ENCODE measurements at regions not wholly inside any gene's neighbourhood (a gene's known extent, or its start where the extent isn't known, plus 50 kb on each side); places are given as distances from the start of the nearest gene placed in this dataset.

DNA sequence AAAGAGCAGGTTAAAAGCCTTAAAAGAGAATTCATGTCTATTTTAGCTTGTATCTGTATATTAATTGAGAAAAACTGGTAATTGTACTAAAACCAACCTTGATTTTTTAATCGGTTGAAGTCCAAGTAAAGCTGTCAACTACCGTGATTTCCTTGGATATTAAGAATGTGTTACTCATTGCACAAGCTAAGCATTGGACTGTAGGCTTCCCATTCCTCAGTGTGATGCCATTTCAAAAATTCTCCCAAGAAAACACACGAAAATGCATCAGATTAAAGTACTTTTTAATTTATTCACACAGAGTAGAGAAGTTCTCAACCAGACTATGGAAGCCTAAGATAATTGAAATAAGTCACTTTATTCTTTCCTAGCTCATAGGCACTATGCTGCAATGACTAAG is 761.4 kb upstream of the TYRP1 start:
- DNase-seq: no peak

DNA sequence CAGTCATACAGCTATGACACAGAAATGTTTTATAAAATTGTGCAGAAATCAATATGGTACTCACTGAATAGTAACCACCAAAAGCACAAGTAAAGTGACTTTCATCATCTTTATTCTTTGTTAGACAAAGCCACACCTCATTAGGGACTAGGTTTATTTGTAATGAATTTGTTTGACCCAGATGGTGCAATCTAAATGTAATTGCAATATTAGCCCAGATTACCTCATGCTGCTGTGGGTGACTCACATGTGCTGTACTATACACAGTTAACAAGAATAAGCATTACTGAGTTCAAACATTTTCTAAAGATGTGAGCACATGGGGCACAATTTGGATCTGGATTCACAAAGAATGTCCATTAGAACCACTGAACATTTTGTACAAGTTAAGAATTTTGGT is 759.3 kb upstream of the TYRP1 start:
- DNase-seq: no peak

DNA sequence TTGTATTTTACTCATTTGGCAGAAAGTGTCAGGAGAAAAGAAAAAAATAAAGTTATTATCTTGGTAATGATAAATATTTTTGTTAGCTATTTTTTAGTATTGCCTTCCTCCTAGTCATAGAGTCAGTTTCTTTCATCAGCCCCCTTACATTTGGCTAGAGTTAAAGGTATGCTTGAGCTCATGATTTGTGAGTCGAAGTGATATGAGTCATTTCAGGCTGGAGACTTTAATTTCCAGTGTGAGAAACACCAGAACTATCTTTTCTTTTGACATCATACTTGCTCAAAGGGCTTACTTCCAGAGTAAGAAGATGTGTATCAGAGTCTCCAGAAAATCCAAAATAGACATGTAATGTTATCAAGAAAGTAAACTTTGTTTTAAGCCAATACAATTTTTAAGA is 746.7 kb upstream of the TYRP1 start:
- no peak for DNase-seq

DNA sequence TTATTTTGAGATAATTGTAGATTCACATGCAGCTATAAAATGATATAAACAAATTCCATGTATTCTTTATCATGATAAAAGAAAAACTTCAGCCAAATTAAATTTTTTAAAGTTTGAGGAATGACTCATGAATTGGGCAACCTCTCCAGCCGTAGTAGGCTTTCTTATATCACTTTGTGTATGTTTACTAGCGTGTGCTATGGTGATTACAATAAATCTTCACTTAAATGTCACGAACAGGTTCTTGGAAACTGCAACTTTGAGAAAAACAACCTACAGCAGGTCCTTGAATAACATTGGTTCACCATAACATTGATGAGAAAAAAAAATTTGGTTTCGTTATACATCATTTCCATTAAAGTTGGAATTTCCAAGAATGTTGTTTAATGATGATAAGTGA is 730.9 kb upstream of the TYRP1 start:
- no peak for DNase-seq

- no peak for DNase-seq
These were observed 726.4 kb upstream of the TYRP1 start for GRCh38 chr9:11966786-11967185.

- DNase-seq: no peak
These were observed 724.6 kb upstream of the TYRP1 start for GRCh38 chr9:11968631-11969030.

GRCh38 chr9:11973011-11973410 is 720.2 kb upstream of the TYRP1 start:
- no peak for DNase-seq

- no peak for DNase-seq
These were observed 719.7 kb upstream of the TYRP1 start for GRCh38 chr9:11973511-11973910.

DNA sequence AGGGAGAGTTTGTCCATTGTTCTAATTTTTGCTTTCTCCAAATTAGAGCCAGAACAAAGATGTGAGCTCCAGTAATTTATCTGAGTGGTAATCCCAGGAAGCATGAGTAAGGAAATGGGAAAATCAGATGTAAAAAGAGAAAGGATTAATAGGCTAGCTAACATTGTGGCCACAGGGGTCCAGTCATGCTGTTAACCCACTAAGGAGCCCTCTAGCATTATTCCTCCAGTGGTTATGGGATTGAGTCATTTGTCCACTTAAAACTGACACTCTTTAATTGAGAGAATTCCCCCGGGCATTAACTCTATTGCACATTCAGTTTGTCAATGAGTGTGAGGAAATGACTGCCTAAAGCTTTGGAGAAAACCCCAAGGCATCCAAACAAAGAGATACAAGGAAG is 700.3 kb upstream of the TYRP1 start:
- DNase-seq: no peak

DNA sequence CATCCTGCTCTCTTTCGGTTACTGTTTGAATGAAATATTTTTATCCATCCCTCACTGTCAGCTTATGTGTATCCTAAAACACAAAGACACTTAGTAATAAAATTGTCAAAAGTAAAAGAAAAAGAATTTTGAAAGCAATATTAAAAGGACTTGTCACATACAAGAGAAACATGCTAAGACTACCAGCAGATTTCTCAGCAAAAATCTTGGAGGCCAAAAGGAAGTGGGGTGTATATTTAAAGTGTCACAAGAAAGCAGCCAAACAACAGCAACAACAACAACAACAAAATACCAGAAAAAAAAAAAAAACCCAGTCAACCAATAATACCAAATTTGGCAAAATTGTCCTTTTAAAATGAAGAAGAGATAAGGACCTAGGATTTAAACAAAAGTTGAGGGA is 678.7 kb upstream of the TYRP1 start:
- no peak for DNase-seq

DNA sequence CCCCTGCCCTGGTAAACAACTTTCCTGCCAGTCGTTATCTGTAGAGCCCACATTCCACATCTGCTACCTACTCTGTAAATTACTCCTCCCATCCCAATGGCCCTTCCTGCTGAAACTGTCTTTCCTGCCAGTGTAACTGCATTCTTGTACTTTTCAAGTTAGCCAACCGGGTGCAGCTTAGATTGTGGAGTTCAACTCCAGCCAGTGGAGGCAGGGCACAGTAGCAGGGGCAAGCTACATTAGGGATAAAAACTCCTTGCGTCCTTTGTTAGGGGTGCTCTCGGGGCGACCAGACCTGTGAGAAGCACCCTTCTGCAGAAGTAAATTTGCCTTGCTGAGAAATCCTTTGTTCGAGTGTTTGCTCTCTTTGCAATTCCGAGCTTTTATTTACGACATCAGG is 639.0 kb upstream of the TYRP1 start:
- DNase-seq: no peak

- no peak for DNase-seq
These were observed 636.3 kb upstream of the TYRP1 start for GRCh38 chr9:12056874-12057273.

DNA sequence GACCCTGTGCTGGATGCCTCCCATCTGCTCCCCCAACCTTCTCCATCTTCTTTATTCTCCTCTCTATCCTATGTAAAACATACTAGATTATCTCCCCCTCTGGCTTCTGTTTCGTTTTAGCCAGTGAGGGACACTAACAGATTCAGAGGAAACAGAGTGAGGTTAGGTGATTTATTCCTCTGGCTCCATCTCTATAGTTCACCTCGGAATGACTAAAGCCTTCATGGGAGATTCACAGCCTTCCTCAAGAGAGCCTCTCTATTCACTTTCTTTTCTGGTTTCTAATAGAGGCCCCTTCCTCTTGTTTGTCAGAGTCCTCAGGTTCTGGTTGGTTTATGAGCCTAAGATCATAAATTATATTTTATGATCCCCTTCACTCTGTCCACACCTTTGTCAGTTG is 633.1 kb upstream of the TYRP1 start:
- DNase-seq: no peak

GRCh38 chr9:12060811-12061210 is 632.4 kb upstream of the TYRP1 start:
- no peak for DNase-seq

- DNase-seq: no peak
These were observed 628.1 kb upstream of the TYRP1 start for GRCh38 chr9:12065050-12065449.

GRCh38 chr9:12065686-12066085 is 627.5 kb upstream of the TYRP1 start:
- DNase-seq: no peak

GRCh38 chr9:12066455-12067035 is 626.6 kb upstream of the TYRP1 start:
- DNase-seq: no peak

GRCh38 chr9:12069366-12069765 is 623.8 kb upstream of the TYRP1 start:
- DNase-seq: no peak

- DNase-seq: no peak
These were observed 607.8 kb upstream of the TYRP1 start for GRCh38 chr9:12085399-12085798.

- DNase-seq: no peak
These were observed 601.2 kb upstream of the TYRP1 start for GRCh38 chr9:12091865-12092527.

DNA sequence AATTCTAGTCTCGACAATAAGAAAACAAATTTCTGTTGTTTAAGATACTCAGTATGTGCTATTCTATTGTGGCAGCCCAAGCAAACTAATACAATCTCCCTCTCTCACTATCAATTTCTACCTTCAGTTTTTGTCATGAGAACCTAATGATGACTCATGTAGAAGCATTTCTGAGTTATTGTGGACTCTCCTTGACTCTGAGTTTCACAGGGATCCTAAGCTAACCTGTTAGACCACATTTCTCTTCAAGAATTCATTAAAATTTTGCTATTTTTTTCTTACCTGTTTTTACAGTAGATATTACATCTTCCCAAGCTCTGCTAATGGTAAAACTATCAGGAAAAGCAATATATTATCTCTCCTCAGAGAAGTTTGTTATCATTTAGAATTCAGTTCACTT is 599.1 kb upstream of the TYRP1 start:
- no peak for DNase-seq

GRCh38 chr9:12095931-12096330 is 597.3 kb upstream of the TYRP1 start:
- DNase-seq: no peak

DNA sequence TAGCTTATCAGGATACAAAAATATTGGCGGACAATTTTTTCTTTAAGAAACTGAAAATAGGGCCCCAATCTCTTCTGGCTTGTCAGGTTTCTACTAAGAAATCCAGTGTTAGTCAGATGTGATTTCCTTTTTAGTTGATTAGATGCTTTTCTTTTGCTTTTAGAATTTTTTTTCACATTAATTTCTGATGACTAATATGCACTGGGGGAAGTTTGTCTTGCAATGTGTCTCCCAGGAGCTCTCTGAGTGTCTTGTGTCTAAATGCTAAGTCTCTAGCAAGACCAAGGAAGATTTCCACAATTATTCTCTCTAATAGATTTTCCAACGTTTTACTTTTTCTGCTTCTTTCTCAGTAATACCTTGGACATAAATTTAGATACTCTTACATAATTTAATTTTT is 559.8 kb upstream of the TYRP1 start:
- DNase-seq: no peak

- DNase-seq: no peak
These were observed 551.8 kb upstream of the TYRP1 start for GRCh38 chr9:12141422-12141821.
